B cell (primary cell): ENCODE measurements at regions not wholly inside any gene's neighbourhood (a gene's known extent, or its start where the extent isn't known, plus 50 kb on each side); places are given as distances from the start of the nearest gene placed in this dataset.

ENCODE experiments used
- ATAC-seq: fragments of 200-7000 bp; cut with Tn5 transposase; one replicate; pipeline ENCODE4 v1.10.0; 2021; ENCODE audit warnings: low read depth, mild to moderate bottlenecking, moderate number of reproducible peaks, moderate library complexity
- CTCF ChIA-PET: fragments of 350-600 bp; sonication (Branson Sonifier 250); formaldehyde crosslinking; loops from one replicate; lab custom pipeline; 2021; ENCODE audit warnings: antibody characterized with exemption, inconsistent platforms; lab: Charles Lee
- POLR2A ChIA-PET: fragments of 350-600 bp; sonication (Branson Sonifier 250); formaldehyde crosslinking; loops from one replicate; lab custom pipeline; 2021; ENCODE audit warnings: antibody characterized with exemption; lab: Charles Lee
- DNase-seq: peaks from one replicate; pipeline ENCODE4 v3.0.0; 2013
- H2AFZ ChIP-seq: 2 replicates; pipeline ENCODE4 v1.6.1; 2012; ENCODE audit warnings: mild to moderate bottlenecking, low read depth, low read length; ENCODE audit not compliant: insufficient read depth, poor library complexity, severe bottlenecking
- H3K27ac ChIP-seq, 2 donors: 1 replicate in 1 of 2; 2 replicates in 1 of 2; pipeline ENCODE4 v1.5.1; 2012 to 2013; ENCODE audit warnings: low read length in 2 of 2, mild to moderate bottlenecking in 2 of 2, moderate library complexity in 1 of 2
- H3K27me3 ChIP-seq, 4 experiments: fragments of 200-600 bp in 1 of 4; sonication (generic) in 1 of 4; replicated peaks in 1 of 4; 1 replicate in 2 of 4; 2 replicates in 2 of 4; pipeline versions ENCODE4 v1.6.1 to v1.7.0; 2013 to 2016; ENCODE audit warnings: low read length in 3 of 4, mild to moderate bottlenecking in 2 of 4, mixed read lengths in 1 of 4, moderate library complexity in 1 of 4; ENCODE audit not compliant: insufficient read depth in 4 of 4, control insufficient read depth in 3 of 4; ENCODE audit errors: control extremely low read depth in 1 of 4
- H3K36me3 ChIP-seq, 2 experiments: replicated peaks in 1 of 2; 1 replicate in 1 of 2; 2 replicates in 1 of 2; pipeline versions ENCODE4 v1.6.1 to v1.7.1; 2013; ENCODE audit warnings: low read length in 1 of 2; ENCODE audit not compliant: insufficient read depth in 2 of 2, control insufficient read depth in 1 of 2; ENCODE audit errors: control extremely low read depth in 1 of 2, extremely low read depth in 1 of 2
- H3K4me1 ChIP-seq, 2 donors: fragments of 200-600 bp in 1 of 2; sonication (generic) in 1 of 2; 1 replicate in 1 of 2; 2 replicates in 1 of 2; pipeline versions ENCODE4 v1.5.1 to v1.6.1; 2013 to 2017; ENCODE audit warnings: low read length in 2 of 2; ENCODE audit not compliant: control insufficient read depth in 2 of 2, insufficient read depth in 2 of 2
- H3K4me2 ChIP-seq: replicated peaks from 2 replicates; pipeline ENCODE3; 2012; ENCODE audit warnings: mild to moderate bottlenecking, low read depth, low read length; ENCODE audit not compliant: poor library complexity, severe bottlenecking
- H3K4me3 ChIP-seq, 5 experiments: fragments of 200-600 bp in 1 of 5; sonication (generic) in 1 of 5; 1 replicate in 3 of 5; 2 replicates in 2 of 5; pipeline versions ENCODE4 v1.5.1 to v1.7.0; 2011 to 2016; ENCODE audit warnings: low read length in 4 of 5, mild to moderate bottlenecking in 4 of 5, low read depth in 2 of 5, control low read depth in 1 of 5, moderate library complexity in 1 of 5; ENCODE audit not compliant: insufficient read depth in 1 of 5; ENCODE audit errors: control extremely low read depth in 1 of 5, extremely low read depth in 1 of 5
- H3K79me2 ChIP-seq: fragments of 200-600 bp; sonication (generic); one replicate; pipeline ENCODE4 v1.6.0; 2016; ENCODE audit warnings: low read length; ENCODE audit not compliant: control insufficient read depth, insufficient read depth
- H3K9ac ChIP-seq: fragments of 200-600 bp; sonication (generic); 2 replicates; pipeline ENCODE4 v1.6.1; 2017; ENCODE audit warnings: mild to moderate bottlenecking, low read length, moderate library complexity
- H3K9me3 ChIP-seq, 3 donors: one replicate each; pipeline versions ENCODE4 v1.6.1 to v1.7.1; 2013; ENCODE audit warnings: low read length in 2 of 3; ENCODE audit not compliant: control insufficient read depth in 2 of 3, insufficient read depth in 1 of 3; ENCODE audit errors: control extremely low read depth in 1 of 3
- H4K20me1 ChIP-seq: 2 replicates; pipeline ENCODE4 v1.6.0; 2012; ENCODE audit warnings: mild to moderate bottlenecking, low read length; ENCODE audit not compliant: insufficient read depth, control insufficient read depth, poor library complexity, severe bottlenecking
- H3K27ac Mint-ChIP-seq: one replicate; pipeline ENCODE4 v1.8.0; 2021; ENCODE audit warnings: mixed read lengths
- H3K27me3 Mint-ChIP-seq: one replicate; pipeline ENCODE4 v1.8.0; 2021; ENCODE audit warnings: mixed read lengths
- H3K4me1 Mint-ChIP-seq: one replicate; pipeline ENCODE4 v1.8.0; 2021; ENCODE audit warnings: mixed read lengths
- H3K4me3 Mint-ChIP-seq: one replicate; pipeline ENCODE4 v1.8.0; 2021; ENCODE audit warnings: mixed read lengths
- H3K9me3 Mint-ChIP-seq: one replicate; pipeline ENCODE4 v1.8.0; 2022; ENCODE audit warnings: mixed read lengths; ENCODE audit not compliant: insufficient read depth
- CTCF ChIP-seq: fragments of 200-600 bp; IDR thresholded peaks from one replicate; pipeline ENCODE4 v1.8.0; 2022; ENCODE audit warnings: antibody characterized with exemption, mild to moderate bottlenecking
- EZH2 ChIP-seq: IDR thresholded peaks from 2 replicates; pipeline ENCODE4 v1.6.1; 2012; ENCODE audit warnings: borderline replicate concordance, low read depth, mild to moderate bottlenecking, moderate library complexity, low read length; ENCODE audit not compliant: insufficient read depth, poor library complexity, severe bottlenecking
- WGBS: methylation state at CpG from one replicate; pipeline ENCODE4 v1.1.5; 2013; ENCODE audit warnings: missing lambda C conversion rate; ENCODE audit not compliant: insufficient coverage; 5-methylcytosine and 5-hydroxymethylcytosine counted together
- intact Hi-C: fragments of 100-400 bp; cut with micrococcal nuclease; formaldehyde crosslinking; loops from one replicate; pipeline ENCODE4 v1.10.0; 2022

GRCh38 chr10:16186564-16186963 is 250.2 kb upstream of the PTER start:
- DNase-seq (no peak), ATAC-seq (no peak)
- no peak overlapping the region for H3K4me2 ChIP-seq
- H3K36me3 ChIP-seq: no peaks in the 10 kb centered on the region
- TF ChIP-seq CTCF: no peak
- H2AFZ ChIP-seq: no peak overlapping the region
- Mint-ChIP-seq H3K4me1 (no peaks in the 10 kb centered on the region), H3K9me3 (no peaks in the 10 kb centered on the region), H3K27me3 (no peaks in the 10 kb centered on the region), H3K27ac (no peak overlapping the region), H3K4me3 (no peak overlapping the region)
- WGBS: 100% methylated on average over 1 of the region's 3 CpGs
- ChIA-PET POLR2A (no interaction called here), CTCF (no interaction called here)
- no peaks in the 10 kb centered on the region for H3K79me2 ChIP-seq
- intact Hi-C loops: no loop called here
- H3K27ac ChIP-seq: no peak overlapping the region
- H3K27me3 ChIP-seq: no peaks in the 10 kb centered on the region
- H3K4me3 ChIP-seq: no peak overlapping the region
- H4K20me1 ChIP-seq: no peaks in the 10 kb centered on the region
- no peak overlapping the region for H3K9ac ChIP-seq
- no peaks in the 10 kb centered on the region for H3K9me3 ChIP-seq
- no peaks in the 10 kb centered on the region for H3K4me1 ChIP-seq

- H3K4me2 ChIP-seq: no peak overlapping the region
- H3K4me1 ChIP-seq: no peaks in the 10 kb centered on the region
- POLR2A ChIA-PET: no interaction called here
- CTCF ChIA-PET: no interaction called here
- no peak overlapping the region for H3K4me3 ChIP-seq
- no peaks in the 10 kb centered on the region for H3K27me3 ChIP-seq
- TF ChIP-seq CTCF (no peak), EZH2 (no peak)
- Mint-ChIP-seq H3K9me3 (no peaks in the 10 kb centered on the region), H3K27ac (no peak overlapping the region), H3K4me3 (no peak overlapping the region), H3K4me1 (no peaks in the 10 kb centered on the region), H3K27me3 (no peaks in the 10 kb centered on the region)
- no peak overlapping the region for H3K9ac ChIP-seq
- no CpG with 5 or more reads among the region's 2 CpGs for WGBS
- H2AFZ ChIP-seq: no peak overlapping the region
- H3K9me3 ChIP-seq: no peaks in the 10 kb centered on the region
- intact Hi-C loops: no loop called here
- no peak for ATAC-seq
- no peaks in the 10 kb centered on the region for H3K36me3 ChIP-seq
- H3K79me2 ChIP-seq: no peaks in the 10 kb centered on the region
- no peaks in the 10 kb centered on the region for H4K20me1 ChIP-seq
- H3K27ac ChIP-seq: no peak overlapping the region
- DNase-seq: no peak
These were observed 249.6 kb upstream of the PTER start for GRCh38 chr10:16187161-16187560.
